NCI-H345 treated with DMSO at 0.1 percent for 48 hours (cell line): ENCODE measurements at regions not wholly inside any gene's neighbourhood (a gene's known extent, or its start where the extent isn't known, plus 50 kb on each side); places are given as distances from the start of the nearest gene placed in this dataset.
A peak's percentile ranks its signal among the peaks of the same experiment; 100 is the strongest.
"Not testable (repeated sequence)": the region's sequence is repeated elsewhere in the genome, so short reads cannot be mapped to it uniquely, and the experiment has no call there.

Experiments used
- DNase-seq: peaks from one replicate; lab custom pipeline; 2025; ENCODE audit not compliant: unreplicated experiment; lab: John Stamatoyannopoulos, UW

DNA sequence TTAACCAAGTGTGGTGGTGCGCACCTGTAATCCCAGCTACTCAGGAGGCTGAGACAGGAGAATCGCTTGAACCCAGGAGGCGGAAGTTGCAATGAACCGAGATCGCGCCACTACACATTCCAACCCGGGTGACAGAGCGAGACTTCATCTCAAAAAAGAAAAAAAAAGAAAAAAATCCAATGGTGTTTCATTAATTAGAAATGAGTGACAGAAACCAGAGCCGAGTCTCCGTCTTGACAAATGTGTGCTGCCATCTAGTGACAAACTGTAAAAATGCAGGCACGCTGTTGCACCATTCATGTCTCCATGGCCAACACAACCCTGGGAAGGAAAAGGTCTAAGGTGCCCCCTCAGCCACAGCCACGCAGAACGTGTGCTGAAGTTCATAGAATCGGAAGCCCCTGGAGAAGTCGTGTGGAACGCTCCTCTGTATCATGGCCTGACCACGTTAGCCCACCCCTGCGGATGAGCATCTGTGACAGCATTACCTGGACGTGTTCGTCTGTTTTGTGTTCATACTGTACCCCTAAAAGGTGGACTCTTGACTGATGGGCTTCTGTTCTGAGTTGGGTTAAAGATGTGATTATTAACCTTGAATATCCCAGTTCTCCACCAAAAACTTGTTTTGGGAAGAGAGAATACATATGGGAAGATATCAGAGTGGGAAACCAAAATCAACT, 94.9 kb downstream of the LYZL2 start:
- DNase-seq: peak; percentile 50

DNA sequence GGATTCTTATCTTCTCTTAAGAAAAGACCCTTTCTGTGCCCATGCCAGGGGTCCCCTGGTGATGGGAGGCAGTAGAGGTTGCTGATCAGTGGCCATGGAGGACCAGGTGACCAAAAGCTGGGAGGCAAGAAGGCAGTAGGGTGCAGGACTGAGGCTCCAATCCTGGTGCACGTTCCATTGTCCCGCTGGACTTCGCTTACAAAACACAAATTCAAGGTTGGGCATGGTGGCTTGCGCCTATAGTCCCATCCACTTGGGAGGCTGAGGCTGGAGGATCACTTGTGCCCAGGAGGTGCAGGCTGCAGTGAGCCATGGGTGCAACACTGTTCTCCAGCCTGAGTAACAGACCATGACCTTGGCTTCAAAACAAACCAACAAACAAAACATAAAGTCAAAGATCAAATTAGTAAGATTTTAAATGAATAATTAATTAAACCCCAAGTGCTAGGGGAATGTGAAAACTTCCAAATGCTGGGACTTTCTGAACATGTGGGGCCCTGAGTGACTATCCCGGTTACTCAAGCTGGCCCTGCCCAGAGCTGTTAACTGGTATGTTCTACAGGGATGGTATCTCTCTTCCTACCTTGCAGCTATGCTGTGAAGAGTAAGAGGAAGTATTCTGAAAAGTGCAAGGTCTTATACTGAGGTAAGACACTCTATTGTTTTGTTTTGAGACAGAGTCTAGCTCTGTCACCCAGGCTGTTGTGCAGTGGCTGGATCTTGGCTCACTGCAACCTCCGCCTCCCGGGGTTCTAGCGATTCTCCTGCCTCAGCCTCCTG, 97.6 kb downstream of the LYZL2 start:
- no peak for DNase-seq

DNA sequence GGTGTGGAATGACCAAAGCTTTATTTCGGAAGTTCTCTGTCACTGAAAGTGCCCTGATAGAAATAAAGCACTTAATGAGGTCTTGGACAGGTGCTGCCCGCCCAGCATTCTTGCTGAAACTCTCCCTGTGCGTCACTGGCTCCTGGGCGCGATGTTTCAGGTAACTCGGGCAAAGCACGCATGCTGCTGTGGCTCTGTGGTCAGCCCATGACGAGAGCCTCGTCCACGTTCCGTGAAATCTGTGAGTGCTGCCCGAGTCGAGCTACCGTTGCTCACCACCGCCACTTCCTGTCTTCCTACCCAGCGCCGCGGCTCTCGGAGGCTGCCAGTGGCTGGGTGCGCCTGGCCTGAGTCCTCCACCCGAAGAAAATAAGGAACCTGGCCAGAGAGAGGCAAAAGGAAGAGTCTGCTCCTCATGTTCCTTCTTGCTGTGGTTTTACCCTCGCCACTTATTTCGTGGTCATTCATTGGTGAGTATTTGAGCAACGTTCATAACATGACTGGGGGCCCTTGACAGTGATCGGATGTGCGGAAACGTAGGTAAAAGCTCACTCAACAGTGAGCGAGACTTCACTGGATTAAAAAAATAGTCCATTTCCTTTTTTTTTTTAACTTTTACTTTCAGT, 95.5 kb downstream of the MAP3K8 start:
- no peak for DNase-seq

DNA sequence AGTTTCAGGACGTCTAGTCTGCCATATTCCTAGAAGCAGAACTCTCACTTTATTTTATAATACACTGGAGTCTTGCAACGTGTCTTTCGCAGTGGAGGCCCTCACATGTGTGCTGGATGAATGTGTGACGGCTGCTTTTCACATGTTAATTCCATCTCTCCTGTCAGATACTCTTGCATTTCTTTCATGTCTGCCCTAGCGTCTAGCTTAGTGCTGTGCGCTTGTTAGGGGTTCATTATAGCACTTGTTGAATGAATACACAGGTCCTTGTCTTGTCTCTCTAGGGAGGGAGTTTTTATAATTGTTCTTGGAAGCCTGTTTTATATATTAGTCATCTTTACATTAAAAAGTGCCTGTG, 94.4 kb downstream of the MAP3K8 start:
- no peak for DNase-seq

DNA sequence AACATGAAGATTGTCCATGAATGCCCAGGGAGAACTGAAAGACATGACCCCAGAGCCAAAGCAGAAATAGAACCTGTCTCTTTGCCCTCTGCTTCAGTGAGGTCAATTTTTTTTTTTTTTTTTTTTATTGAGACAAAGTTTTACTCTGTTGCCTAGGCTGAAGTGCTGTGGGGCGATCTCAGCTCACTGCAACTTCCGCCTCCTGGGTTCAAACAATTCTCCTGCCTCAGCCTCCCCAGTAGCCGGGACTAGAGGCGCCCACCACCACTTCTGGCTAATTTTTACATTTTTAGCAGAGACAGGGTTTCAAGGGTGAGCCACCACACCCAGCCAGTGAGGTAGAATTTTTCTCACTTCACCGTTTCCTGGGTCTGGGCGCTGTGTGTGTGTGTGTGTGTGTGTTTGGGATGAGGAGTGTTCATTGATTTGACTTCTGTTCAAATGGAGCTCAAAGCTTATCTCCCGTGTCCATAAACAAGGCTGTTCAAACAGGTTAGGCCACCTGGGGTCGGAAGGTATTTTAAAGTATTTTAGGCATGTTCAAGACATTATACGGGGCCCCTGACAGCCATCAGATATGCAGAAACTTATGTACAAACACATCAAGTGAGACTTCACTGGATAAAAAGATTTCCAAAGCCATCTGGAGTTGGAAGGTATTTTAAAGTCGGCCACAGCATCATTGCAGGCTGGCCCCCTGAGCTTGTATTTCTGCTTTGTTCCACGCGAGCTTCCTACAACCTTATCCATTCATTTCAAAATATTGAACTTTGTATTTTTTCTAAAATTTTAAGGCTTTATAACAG, 93.8 kb downstream of the MAP3K8 start:
- DNase-seq: no peak

DNA sequence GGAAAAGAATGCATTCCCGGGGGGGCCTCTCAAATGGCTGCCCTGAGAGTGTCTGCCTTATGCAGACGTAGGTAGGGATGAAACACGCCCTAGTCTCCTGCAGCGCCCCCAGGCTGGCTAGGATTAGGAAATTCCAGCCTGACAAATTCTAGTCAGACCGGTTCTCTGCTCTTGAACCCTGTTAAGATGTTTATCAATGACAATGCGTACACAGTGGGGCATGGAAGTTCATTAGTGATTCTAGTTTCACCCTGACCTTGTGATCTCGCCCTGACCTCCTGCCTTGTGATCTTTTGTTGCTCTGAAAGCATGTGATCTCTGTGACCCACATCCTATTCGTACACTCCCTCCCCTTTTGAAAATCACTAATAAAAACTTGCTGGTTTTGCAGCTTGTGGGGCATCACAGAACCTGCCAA, 88.7 kb downstream of the MAP3K8 start:
- DNase-seq: not testable (repeated sequence)

DNA sequence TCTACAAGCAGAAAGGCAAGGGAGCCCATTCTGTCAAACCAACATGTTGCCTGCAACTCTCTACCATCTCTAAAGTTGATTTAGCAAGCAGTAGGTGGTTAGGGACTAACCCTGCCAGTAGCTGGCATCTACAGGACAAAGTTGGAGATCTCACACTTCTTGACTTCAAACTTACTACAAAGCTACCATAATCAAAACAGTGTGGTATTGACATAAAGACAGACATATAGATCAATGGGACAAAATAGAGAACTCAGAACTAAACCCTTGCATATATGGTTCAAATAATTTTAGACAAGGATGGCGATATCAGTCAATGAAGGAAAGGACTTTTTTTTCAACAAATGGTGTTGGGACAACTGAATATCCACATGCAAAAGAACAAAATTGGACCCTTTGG, 84.9 kb downstream of the MAP3K8 start:
- DNase-seq: no peak
